ENCODE measurements at regions not wholly inside any gene's neighbourhood (a gene's known extent, or its start where the extent isn't known, plus 50 kb on each side); places are given as distances from the start of the nearest gene placed in this dataset.
"Not testable (repeated sequence)": the region's sequence is repeated elsewhere in the genome, so short reads cannot be mapped to it uniquely, and the experiment has no call there.

- Histone ChIP-seq H3K27me3 (ENCODE audit: insufficient read depth, poor library complexity, severe bottlenecking) (no peaks in the 10 kb centered on the region), H3K27ac (replicated peaks) (no peak overlapping the region), H3K4me3 (replicated peaks; ENCODE audit: insufficient read depth, low read length) (no peak overlapping the region)
- DNase-seq (ENCODE audit: low read depth in 1 of 2, low spot score in 1 of 2), result no peak
- TF ChIP-seq CTCF (IDR thresholded peaks at IDR 0.05; ENCODE audit: insufficient read depth, low read length) (no peak), GABPA (IDR thresholded peaks at IDR 0.05; ENCODE audit: low read depth) (no peak), REST (IDR thresholded peaks at IDR 0.05; ENCODE audit: insufficient replicate concordance, low read depth) (no peak)
These were observed 266.9 kb downstream of the DSC3 start for GRCh38 chr18:30775629-30776028.

GRCh38 chr18:30772170-30772569, 270.4 kb downstream of the DSC3 start:
- not testable (repeated sequence) for H3K27ac ChIP-seq (replicated peaks); DNase-seq (ENCODE audit: low read depth in 1 of 2, low spot score in 1 of 2)

GRCh38 chr18:30766053-30766452, 276.5 kb downstream of the DSC3 start:
- no peak for DNase-seq (ENCODE audit: low read depth in 1 of 2, low spot score in 1 of 2)
- TF ChIP-seq POLR2AphosphoS5 (IDR thresholded peaks at IDR 0.05; ENCODE audit: low read depth), result no peak
- TF ChIP-seq CTCF (IDR thresholded peaks at IDR 0.05; ENCODE audit: insufficient read depth, low read length), result no peak
- no peak for TF ChIP-seq REST (IDR thresholded peaks at IDR 0.05; ENCODE audit: insufficient replicate concordance, low read depth)
- TF ChIP-seq SPI1 (IDR thresholded peaks at IDR 0.05; ENCODE audit: borderline replicate concordance, low read depth), result no peak
- TF ChIP-seq GABPA (IDR thresholded peaks at IDR 0.05; ENCODE audit: low read depth), result no peak
- Histone ChIP-seq H3K4me3 (replicated peaks; ENCODE audit: insufficient read depth, low read length) (no peak overlapping the region), H3K27ac (replicated peaks) (no peak overlapping the region), H3K27me3 (ENCODE audit: insufficient read depth, poor library complexity, severe bottlenecking) (no peaks in the 10 kb centered on the region)

More at GRCh38 chr18:30772170-30772569, 270.4 kb downstream of the DSC3 start:
- H3K27me3 ChIP-seq (ENCODE audit: insufficient read depth, poor library complexity, severe bottlenecking); H3K4me3 ChIP-seq (replicated peaks; ENCODE audit: insufficient read depth, low read length): not testable (repeated sequence)

GRCh38 chr18:30765247-30765646, 277.3 kb downstream of the DSC3 start:
- DNase-seq (ENCODE audit: low read depth in 1 of 2, low spot score in 1 of 2), result no peak
- H3K27ac ChIP-seq (replicated peaks), result no peak overlapping the region
- no peak overlapping the region for H3K4me3 ChIP-seq (replicated peaks; ENCODE audit: insufficient read depth, low read length)
- no peaks in the 10 kb centered on the region for H3K27me3 ChIP-seq (ENCODE audit: insufficient read depth, poor library complexity, severe bottlenecking)
- TF ChIP-seq REST (IDR thresholded peaks at IDR 0.05; ENCODE audit: insufficient replicate concordance, low read depth) (no peak), SPI1 (IDR thresholded peaks at IDR 0.05; ENCODE audit: borderline replicate concordance, low read depth) (no peak), POLR2AphosphoS5 (IDR thresholded peaks at IDR 0.05; ENCODE audit: low read depth) (no peak)
